H1 (cell line): ENCODE measurements at regions not wholly inside any gene's neighbourhood (a gene's known extent, or its start where the extent isn't known, plus 50 kb on each side); places are given as distances from the start of the nearest gene placed in this dataset.
"Not testable (repeated sequence)": the region's sequence is repeated elsewhere in the genome, so short reads cannot be mapped to it uniquely, and the experiment has no call there.

Experiments used
- CTCF ChIA-PET: fragments of 300-600 bp; sonication (Branson Sonifier 250); formaldehyde crosslinking; loops from one replicate; lab custom pipeline; 2021; ENCODE audit not compliant: partially characterized antibody; lab: Charles Lee
- POLR2A ChIA-PET: fragments of 300-600 bp; sonication (Branson Sonifier 250); formaldehyde crosslinking; loops from one replicate; lab custom pipeline; 2021; ENCODE audit warnings: inconsistent platforms; ENCODE audit not compliant: partially characterized antibody; lab: Charles Lee
- DNase-seq, 2 experiments: peaks; one replicate each; pipeline versions ENCODE4 v3.0.0 to v3.0.0-alpha.2; 2010 to 2022; ENCODE audit warnings: low spot score in 2 of 2, low read depth in 1 of 2, mixed read lengths in 1 of 2
- FAIRE-seq: peaks from 2 replicates; lab custom pipeline; 2011; peaks lifted over from hg19 to GRCh38; lab: Jason Lieb, UNC
- H2AFZ ChIP-seq: 2 replicates; pipeline ENCODE4 v1.8.1; 2012; ENCODE audit warnings: low read length, inconsistent platforms
- H2AK5ac ChIP-seq: 2 replicates; pipeline ENCODE4 v1.6.1; 2013; ENCODE audit warnings: low read depth, low read length
- H2BK120ac ChIP-seq: replicated peaks from 2 replicates; pipeline ENCODE3; 2013; ENCODE audit warnings: low read depth, low read length, inconsistent platforms
- H2BK12ac ChIP-seq: 2 replicates; pipeline ENCODE4 v1.6.1; 2013; ENCODE audit warnings: low read depth, low read length
- H2BK15ac ChIP-seq: 2 replicates; pipeline ENCODE4 v1.6.1; 2013; ENCODE audit warnings: low read length
- H2BK20ac ChIP-seq: 2 replicates; pipeline ENCODE4 v1.6.1; 2013; ENCODE audit warnings: low read length
- H2BK5ac ChIP-seq: 2 replicates; pipeline ENCODE4 v1.6.1; 2013; ENCODE audit warnings: low read depth, low read length
- H3K14ac ChIP-seq: 2 replicates; pipeline ENCODE4 v1.6.1; 2013; ENCODE audit warnings: inconsistent platforms; ENCODE audit not compliant: insufficient read length
- H3K18ac ChIP-seq: 2 replicates; pipeline ENCODE4 v1.6.1; 2013; ENCODE audit warnings: low read length; ENCODE audit errors: extremely low read depth
- H3K23ac ChIP-seq: 2 replicates; pipeline ENCODE4 v1.6.1; 2013; ENCODE audit warnings: inconsistent platforms; ENCODE audit not compliant: insufficient read length
- H3K23me2 ChIP-seq: 2 replicates; pipeline ENCODE4 v1.6.1; 2013; ENCODE audit warnings: low read depth, low read length
- H3K27ac ChIP-seq: 2 replicates; pipeline ENCODE4 v1.6.1; 2011; ENCODE audit warnings: low read depth, low read length, inconsistent platforms
- H3K27me3 ChIP-seq, 4 experiments: replicated peaks in 1 of 4; 1 replicate in 1 of 4; 2 replicates in 3 of 4; pipeline versions ENCODE4 v1.6.1 to v1.8.1; 2011 to 2013; ENCODE audit warnings: low read length in 3 of 4, mild to moderate bottlenecking in 3 of 4, inconsistent platforms in 2 of 4, mixed read lengths in 2 of 4, moderate library complexity in 1 of 4; ENCODE audit not compliant: control insufficient read depth in 3 of 4, insufficient read depth in 3 of 4; ENCODE audit errors: extremely low read depth in 1 of 4
- H3K36me3 ChIP-seq, 4 experiments: 2 replicates each; pipeline versions ENCODE4 v1.6.1 to v1.8.1; 2011 to 2013; ENCODE audit warnings: mild to moderate bottlenecking in 4 of 4, low read length in 3 of 4, moderate library complexity in 2 of 4, control low read depth in 1 of 4, inconsistent platforms in 1 of 4; ENCODE audit not compliant: insufficient read depth in 4 of 4, control insufficient read depth in 2 of 4
- H3K4ac ChIP-seq: replicated peaks from 2 replicates; pipeline ENCODE3; 2013; ENCODE audit warnings: low read length, low read depth, mixed read lengths, inconsistent platforms; ENCODE audit not compliant: insufficient read length
- H3K4me1 ChIP-seq, 4 experiments: replicated peaks in 1 of 4; 1 replicate in 1 of 4; 2 replicates in 3 of 4; pipeline versions ENCODE4 v1.6.1 to v1.8.1; 2011 to 2013; ENCODE audit warnings: low read length in 3 of 4, inconsistent platforms in 2 of 4, mixed read lengths in 1 of 4; ENCODE audit not compliant: insufficient read depth in 4 of 4, control insufficient read depth in 3 of 4
- H3K4me2 ChIP-seq, 2 experiments: 2 replicates each; pipeline versions ENCODE4 v1.6.1 to v1.8.1; 2011 to 2013; ENCODE audit warnings: low read depth in 2 of 2, low read length in 2 of 2, control low read depth in 1 of 2, inconsistent platforms in 1 of 2, mild to moderate bottlenecking in 1 of 2; ENCODE audit not compliant: insufficient read depth in 1 of 2
- H3K4me3 ChIP-seq, 4 experiments: fragments of 200-600, 300-600 bp in 1 of 4; sonication (generic), shearing (Covaris generic), sonication (Bioruptor Twin) in 1 of 4; 2 replicates each; pipeline versions ENCODE4 v1.5.1 to v1.8.1; 2011 to 2016; ENCODE audit warnings: low read length in 4 of 4, low read depth in 3 of 4, control low read depth in 2 of 4, inconsistent platforms in 2 of 4, mild to moderate bottlenecking in 2 of 4, mixed read lengths in 1 of 4, moderate library complexity in 1 of 4; ENCODE audit not compliant: insufficient read depth in 2 of 4; ENCODE audit errors: extremely low read depth in 1 of 4
- H3K56ac ChIP-seq: replicated peaks from 2 replicates; pipeline ENCODE3; 2013; ENCODE audit warnings: low read depth, mild to moderate bottlenecking, mixed read lengths, low read length, inconsistent platforms; ENCODE audit not compliant: insufficient read length
- H3K79me1 ChIP-seq: 2 replicates; pipeline ENCODE4 v1.6.1; 2013; ENCODE audit warnings: low read depth, low read length, control low read depth
- H3K79me2 ChIP-seq, 2 experiments: 2 replicates each; pipeline versions ENCODE4 v1.6.1 to v1.8.1; 2012 to 2013; ENCODE audit warnings: low read length in 2 of 2, mild to moderate bottlenecking in 2 of 2, inconsistent platforms in 1 of 2; ENCODE audit not compliant: insufficient read depth in 2 of 2, control insufficient read depth in 1 of 2
- H3K9ac ChIP-seq, 4 experiments: replicated peaks in 1 of 4; 1 replicate in 1 of 4; 2 replicates in 3 of 4; pipeline versions ENCODE4 v1.6.1 to v1.8.1; 2011 to 2013; ENCODE audit warnings: low read depth in 3 of 4, low read length in 3 of 4, control low read depth in 2 of 4, mild to moderate bottlenecking in 2 of 4, moderate library complexity in 2 of 4, inconsistent platforms in 1 of 4; ENCODE audit errors: extremely low read depth in 1 of 4
- H3K9me3 ChIP-seq, 2 experiments: 2 replicates each; pipeline versions ENCODE4 v1.6.1 to v1.8.1; 2012 to 2013; ENCODE audit warnings: mild to moderate bottlenecking in 2 of 2, moderate library complexity in 2 of 2, control low read depth in 1 of 2, inconsistent platforms in 1 of 2, low read depth in 1 of 2, low read length in 1 of 2, mixed read lengths in 1 of 2; ENCODE audit not compliant: insufficient read depth in 2 of 2
- H4K20me1 ChIP-seq, 2 experiments: replicated peaks in 1 of 2; 2 replicates each; pipeline versions ENCODE3 to v1.8.1; 2011 to 2013; ENCODE audit warnings: inconsistent platforms in 2 of 2, low read length in 2 of 2, mild to moderate bottlenecking in 1 of 2; ENCODE audit not compliant: insufficient read depth in 2 of 2, control insufficient read depth in 1 of 2
- H4K5ac ChIP-seq: 2 replicates; pipeline ENCODE4 v1.6.1; 2013; ENCODE audit warnings: low read length, low read depth, mixed read lengths, inconsistent platforms; ENCODE audit not compliant: insufficient read length
- H4K8ac ChIP-seq: 2 replicates; pipeline ENCODE4 v1.8.0; 2013; ENCODE audit warnings: mild to moderate bottlenecking, moderate library complexity, low read length, inconsistent platforms; ENCODE audit not compliant: insufficient read depth; ENCODE audit errors: extremely low read depth
- H4K91ac ChIP-seq: replicated peaks from 2 replicates; pipeline ENCODE3; 2013; ENCODE audit warnings: low read length, mixed read lengths, inconsistent platforms; ENCODE audit not compliant: insufficient read length
- WGBS, 2 experiments: shearing (Covaris generic) in 1 of 2; methylation state at CpG; one replicate each; pipeline versions ENCODE4 v1.1.6 to v1.1.7; 2013 to 2015; ENCODE audit warnings: low lambda C conversion rate in 2 of 2, mixed read lengths in 2 of 2, inconsistent platforms in 1 of 2, low coverage in 1 of 2, missing lambda C conversion rate in 1 of 2; ENCODE audit not compliant: insufficient replicate concordance in 2 of 2, insufficient coverage in 1 of 2, insufficient read length in 1 of 2; ENCODE audit errors: extremely low coverage in 1 of 2, missing lambda C conversion rate in 1 of 2; 5-methylcytosine and 5-hydroxymethylcytosine counted together

- FAIRE-seq, POLR2A ChIA-PET: not testable (repeated sequence)
These were observed 127.1 kb upstream of the FUT9 start for GRCh38 chr6:95888711-95889110.

More at GRCh38 chr6:95888711-95889110, 127.1 kb upstream of the FUT9 start:
- H2AFZ ChIP-seq, H3K79me2 ChIP-seq, H3K14ac ChIP-seq, H2BK20ac ChIP-seq, H2BK120ac ChIP-seq, H4K91ac ChIP-seq, H3K56ac ChIP-seq, H3K27ac ChIP-seq, H2BK5ac ChIP-seq, DNase-seq, H3K4me3 ChIP-seq, H3K9me3 ChIP-seq, H4K5ac ChIP-seq, H3K23ac ChIP-seq, H3K18ac ChIP-seq, H2BK12ac ChIP-seq, H4K8ac ChIP-seq, H3K27me3 ChIP-seq, H3K4ac ChIP-seq, H3K23me2 ChIP-seq, H3K4me2 ChIP-seq, H2BK15ac ChIP-seq, H3K4me1 ChIP-seq, H3K36me3 ChIP-seq, H3K9ac ChIP-seq, H4K20me1 ChIP-seq, H2AK5ac ChIP-seq, H3K79me1 ChIP-seq: not testable (repeated sequence)
- 100% methylated on average over 2 of the region's 2 CpGs; no CpG with 5 or more reads in 1 of the 2 experiments for WGBS, 2 experiments
- CTCF ChIA-PET: interaction anchor here (1.2 kb wide), 1 partner anchor 23 kb away, joined by 3 read pairs; no protein-coding TSS in a partner anchor
